OCI-LY1 (cell line): ENCODE measurements at regions not wholly inside any gene's neighbourhood (a gene's known extent, or its start where the extent isn't known, plus 50 kb on each side); places are given as distances from the start of the nearest gene placed in this dataset.

Experiments used
- EZH2 ChIP-seq: fragments of 200-600 bp; sonication (generic), shearing (Covaris generic); IDR thresholded peaks from 2 replicates; pipeline ENCODE4 v1.8.0; 2017; ENCODE audit warnings: borderline replicate concordance, mixed run types, mild to moderate bottlenecking, antibody characterized with exemption, low read length, moderate library complexity, mixed read lengths
- TF ChIP-seq, protein P1 (sequence below): fragments of 200-600 bp; sonication (generic), shearing (Covaris generic); IDR thresholded peaks from 2 replicates; pipeline ENCODE4 v1.5.1; 2017; ENCODE audit warnings: mild to moderate bottlenecking, antibody characterized with exemption, low read length, moderate library complexity, mixed read lengths

DNA sequence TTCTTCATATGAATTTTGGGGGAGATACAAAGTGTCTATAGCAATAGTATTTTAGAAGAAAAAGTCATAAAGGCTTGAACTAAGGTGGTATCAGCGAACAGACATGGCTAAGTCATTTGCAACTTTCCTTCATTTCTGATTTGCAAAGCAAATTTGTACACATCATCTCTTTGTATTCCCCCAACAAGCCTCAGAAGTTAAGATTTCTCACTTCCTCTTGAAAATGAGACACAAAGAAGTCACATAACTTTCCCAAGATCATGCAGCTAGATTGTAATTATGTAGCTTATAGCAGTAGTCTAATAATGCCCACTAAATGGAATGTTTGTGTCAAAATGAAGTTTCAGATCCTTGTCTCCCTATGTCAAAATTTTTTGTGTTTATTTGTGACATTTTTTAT lies 709.8 kb upstream of the HS3ST1 start:
- TF ChIP-seq, protein P1, sequence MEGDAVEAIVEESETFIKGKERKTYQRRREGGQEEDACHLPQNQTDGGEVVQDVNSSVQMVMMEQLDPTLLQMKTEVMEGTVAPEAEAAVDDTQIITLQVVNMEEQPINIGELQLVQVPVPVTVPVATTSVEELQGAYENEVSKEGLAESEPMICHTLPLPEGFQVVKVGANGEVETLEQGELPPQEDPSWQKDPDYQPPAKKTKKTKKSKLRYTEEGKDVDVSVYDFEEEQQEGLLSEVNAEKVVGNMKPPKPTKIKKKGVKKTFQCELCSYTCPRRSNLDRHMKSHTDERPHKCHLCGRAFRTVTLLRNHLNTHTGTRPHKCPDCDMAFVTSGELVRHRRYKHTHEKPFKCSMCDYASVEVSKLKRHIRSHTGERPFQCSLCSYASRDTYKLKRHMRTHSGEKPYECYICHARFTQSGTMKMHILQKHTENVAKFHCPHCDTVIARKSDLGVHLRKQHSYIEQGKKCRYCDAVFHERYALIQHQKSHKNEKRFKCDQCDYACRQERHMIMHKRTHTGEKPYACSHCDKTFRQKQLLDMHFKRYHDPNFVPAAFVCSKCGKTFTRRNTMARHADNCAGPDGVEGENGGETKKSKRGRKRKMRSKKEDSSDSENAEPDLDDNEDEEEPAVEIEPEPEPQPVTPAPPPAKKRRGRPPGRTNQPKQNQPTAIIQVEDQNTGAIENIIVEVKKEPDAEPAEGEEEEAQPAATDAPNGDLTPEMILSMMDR, result no peak
- no peak for TF ChIP-seq EZH2
